Glomerular visceral epithelial cell (primary cell): ENCODE measurements at regions not wholly inside any gene's neighbourhood (a gene's known extent, or its start where the extent isn't known, plus 50 kb on each side); places are given as distances from the start of the nearest gene placed in this dataset.

Source experiments
- DNase-seq: peaks from one replicate; pipeline ENCODE4 v3.0.0-alpha.2; 2016; ENCODE audit errors: extremely low spot score

DNA sequence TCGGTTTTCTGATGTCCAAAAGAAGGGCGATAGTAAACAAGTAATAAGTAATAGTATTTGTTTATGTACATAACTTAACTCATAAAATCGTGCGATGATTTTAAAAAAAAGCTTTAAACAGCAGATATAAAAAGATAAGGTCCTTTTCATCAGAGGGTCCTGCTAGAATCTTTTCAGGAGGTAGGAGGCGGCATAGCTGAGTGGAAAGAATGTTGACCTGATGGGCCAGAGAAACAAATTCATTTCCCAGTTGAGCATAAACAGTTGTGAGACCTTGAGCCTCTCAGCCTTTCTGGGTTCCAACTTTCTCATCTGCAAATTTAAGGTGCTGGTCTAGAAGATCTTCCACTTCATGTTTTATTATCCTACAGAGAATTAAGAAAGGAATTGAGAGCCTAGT is 173.5 kb downstream of the LACC1 start:
- DNase-seq = no peak

- DNase-seq = no peak
Measured at GRCh38 chr13:44054525-44054924, 174.8 kb downstream of the LACC1 start.

GRCh38 chr13:44055681-44056080 is 176.0 kb downstream of the LACC1 start:
- DNase-seq = peak; percentile 30

DNA sequence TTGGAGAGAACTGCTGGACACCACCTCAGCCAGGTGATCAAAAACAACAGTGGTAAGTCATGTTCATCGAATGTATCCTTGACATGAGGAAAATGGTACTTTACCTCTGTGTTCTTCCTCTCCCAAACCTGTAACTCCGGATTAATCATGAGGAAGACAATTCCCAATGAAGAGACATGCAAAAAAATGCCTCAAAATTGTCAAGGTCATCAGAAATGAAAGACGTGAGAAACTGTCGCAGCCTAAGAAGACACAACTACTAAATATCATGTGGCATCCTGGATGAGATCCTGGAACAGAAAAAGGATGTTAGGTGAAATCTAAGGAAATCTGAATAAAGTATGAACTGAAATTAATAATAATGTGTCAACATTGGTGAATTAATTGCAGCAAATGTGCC is 178.4 kb downstream of the LACC1 start:
- DNase-seq = no peak

DNA sequence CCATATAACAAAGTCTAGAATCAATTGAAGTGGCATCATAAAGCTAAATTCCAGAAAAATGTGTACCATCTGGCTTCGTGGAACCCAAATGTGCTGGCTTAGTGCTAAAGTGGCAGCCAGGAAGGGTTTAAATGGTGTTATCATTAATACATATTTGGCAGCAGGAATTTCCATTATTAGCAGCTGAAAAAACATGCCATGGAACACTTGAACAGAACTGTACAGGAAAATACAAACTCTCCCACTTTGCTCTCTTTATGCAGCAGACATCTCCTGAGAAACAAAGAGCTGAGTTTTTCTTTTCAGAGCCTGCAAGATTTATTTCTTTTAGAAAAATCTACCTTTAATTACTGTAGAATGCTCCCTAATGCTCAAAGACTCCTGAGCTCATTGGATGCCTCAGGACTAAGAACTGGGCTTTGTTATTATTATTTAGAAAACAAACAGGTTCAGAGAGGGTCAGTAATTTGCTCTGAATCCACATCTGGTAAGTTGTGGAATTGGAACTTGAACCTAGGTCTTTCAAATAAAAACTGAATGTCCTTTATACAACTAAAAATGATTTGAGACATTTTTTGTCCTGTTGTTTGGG is 179.0 kb downstream of the LACC1 start:
- DNase-seq = no peak

- no peak for DNase-seq
Measured at GRCh38 chr13:44061876-44062275, 182.2 kb downstream of the LACC1 start.

DNA sequence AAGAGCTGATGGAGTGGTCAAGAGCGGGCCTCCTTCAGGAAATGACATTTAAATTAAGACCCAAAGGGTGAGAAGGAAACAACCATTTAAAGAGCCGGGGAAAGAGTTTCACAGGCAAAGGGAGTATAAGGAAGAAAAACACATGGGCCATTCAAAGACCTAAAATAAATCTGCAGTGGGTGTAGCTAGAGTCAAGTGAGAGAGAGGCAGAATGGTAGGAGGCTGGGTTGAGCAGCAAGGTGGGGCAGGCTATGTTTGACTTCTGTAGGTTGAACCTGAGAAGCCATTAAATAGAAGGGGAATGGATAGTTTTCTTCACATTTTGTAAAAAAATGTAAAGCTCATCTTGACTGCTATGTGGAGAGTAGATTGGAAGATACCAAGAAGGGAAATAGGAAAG is 183.8 kb downstream of the LACC1 start:
- no peak for DNase-seq

GRCh38 chr13:44063881-44064280 is 184.2 kb downstream of the LACC1 start:
- no peak for DNase-seq

GRCh38 chr13:44064357-44064756 is 184.7 kb downstream of the LACC1 start:
- no peak for DNase-seq

DNA sequence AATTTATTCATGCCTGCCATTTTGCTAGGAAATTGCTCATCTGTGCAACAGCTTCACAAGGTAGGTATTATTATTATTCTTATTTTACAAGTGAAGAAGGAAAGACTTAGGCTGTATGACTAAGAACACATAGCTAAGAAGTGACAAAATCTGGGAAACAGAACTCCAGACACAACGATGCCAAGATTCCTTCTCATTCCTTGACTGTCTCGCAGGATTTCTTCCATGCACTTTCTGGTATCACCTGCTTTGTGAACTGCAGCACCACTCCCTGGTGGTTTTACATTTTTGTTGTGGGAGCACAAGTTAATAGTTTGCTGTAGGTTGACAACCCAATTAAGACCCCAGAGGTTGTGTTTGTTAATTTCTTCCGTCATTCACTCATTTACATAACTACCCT is 188.5 kb downstream of the LACC1 start:
- peak; percentile 32 for DNase-seq

DNA sequence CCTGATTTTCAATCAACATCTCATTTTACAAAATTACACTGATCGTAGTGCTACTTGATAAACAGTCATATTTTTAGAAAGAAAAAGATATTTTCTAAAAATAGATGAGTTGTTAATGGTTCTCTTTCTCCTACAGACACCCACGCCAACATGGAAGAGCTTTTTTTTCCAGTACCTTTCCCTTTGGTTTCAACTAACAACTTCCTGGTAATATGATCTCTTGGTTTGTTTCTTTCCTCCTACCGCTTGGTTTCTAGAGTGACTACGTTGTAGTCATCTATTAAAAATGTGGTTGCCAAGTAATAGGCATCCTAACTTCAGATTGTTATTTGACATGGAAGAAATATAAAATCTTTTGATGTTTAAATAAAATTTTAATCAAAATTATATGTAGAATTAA is 189.0 kb downstream of the LACC1 start:
- DNase-seq = peak; percentile 61

GRCh38 chr13:44072536-44072935 is 192.8 kb downstream of the LACC1 start:
- DNase-seq = no peak

- no peak for DNase-seq
Measured at GRCh38 chr13:44074611-44075010, 194.9 kb downstream of the LACC1 start.

DNA sequence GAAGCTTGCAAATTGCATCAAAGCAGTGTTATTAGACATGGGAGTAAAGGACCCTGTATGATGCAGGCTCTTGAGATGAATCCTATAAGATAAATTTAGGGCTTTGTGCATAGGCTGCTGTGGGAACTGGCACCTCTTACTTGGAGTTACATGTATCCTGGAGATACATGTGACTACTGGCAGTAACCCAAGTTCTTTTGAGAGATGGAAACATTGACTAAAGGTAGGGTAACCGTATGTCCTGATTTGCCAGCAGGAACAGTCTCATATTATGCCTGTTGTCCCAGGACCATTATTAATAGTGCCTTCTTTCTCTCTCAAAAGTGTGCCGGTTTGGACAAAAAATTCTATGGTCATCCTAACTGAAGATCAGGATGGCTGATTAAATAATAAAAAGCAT is 195.4 kb downstream of the LACC1 start:
- no peak for DNase-seq

DNA sequence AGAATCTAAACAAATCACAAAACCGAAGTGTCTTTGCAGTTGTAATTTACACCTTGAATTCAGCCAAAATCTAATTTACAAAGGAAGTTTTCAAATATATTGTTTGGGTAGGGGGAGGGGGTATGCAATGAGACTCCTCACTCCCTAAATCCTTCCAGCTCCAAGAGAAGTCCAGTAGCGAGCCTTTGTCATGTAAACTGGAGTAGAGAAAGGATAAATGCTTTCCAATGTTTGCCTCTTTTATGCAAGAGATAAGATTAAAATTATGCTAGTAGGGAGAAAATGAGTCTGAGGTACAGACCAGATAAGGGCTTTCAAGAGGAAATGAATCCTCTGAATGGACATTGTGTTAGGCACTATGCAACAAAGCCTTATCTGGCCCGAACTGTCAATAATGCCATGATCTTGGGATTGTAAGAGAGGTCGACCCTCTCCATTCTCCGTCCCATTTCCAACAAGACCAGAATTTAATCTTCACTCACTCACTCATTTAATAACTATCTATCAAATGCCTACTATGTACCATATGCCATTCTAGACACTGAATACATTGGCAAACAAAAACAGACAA is 199.2 kb downstream of the LACC1 start:
- DNase-seq = no peak

DNA sequence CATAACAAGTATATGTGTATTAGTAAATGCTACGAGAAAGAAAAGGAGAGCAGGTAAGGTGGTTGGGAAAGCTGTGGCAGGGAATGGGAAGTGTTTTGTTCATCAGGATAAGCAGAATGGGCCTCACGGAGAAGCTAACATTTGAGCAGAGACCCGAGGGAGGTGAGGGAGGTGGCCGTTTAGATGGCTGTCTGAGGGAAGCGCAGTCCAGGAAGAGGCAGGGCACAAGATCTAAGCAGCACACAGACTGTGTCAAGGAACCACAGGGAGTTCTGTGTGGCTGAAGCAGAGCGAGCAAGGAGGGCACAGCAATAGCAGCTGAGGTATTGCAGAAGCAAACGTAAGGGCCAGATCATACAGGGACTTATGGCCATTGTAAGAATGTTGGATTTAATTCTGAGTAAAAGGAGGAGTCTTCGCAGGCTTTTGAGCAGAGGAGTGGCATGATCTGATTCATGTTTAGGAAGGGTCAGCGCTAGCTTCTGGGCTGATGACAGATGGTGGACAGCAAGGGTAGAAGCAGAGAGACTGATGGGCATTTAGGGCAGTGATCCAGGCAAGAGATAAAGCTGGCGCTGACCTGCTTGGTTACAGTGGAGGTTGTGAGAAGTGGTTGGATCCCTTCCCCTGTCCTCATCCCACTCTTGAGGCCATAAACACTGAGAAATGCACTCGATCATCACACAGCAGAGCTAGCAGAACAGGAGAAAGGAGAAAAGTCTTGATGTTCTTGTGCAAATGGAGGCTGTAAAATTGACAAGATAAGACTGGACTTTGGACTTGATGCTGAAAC is 199.9 kb downstream of the LACC1 start:
- DNase-seq = no peak

DNA sequence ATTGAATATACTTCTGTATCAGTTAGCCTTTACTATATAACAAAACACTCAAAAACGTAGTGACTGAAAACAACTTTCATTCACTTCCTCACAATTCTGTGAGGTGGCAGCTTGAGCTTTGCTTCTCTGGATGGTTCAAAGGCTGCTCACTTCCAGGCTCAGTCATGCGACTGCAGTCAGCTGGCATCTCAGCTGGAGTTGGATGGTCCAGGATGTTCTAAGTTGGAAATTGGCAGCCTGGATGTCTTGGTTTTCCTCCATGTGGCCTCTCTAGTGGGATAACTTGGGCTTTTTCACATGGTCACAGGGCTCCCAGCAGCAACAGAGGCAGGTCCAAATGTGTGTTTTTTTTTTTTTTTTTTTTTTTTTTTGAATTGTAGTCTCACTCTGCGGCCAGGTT is 204.4 kb downstream of the LACC1 start:
- no peak for DNase-seq

- DNase-seq = no peak
Measured at GRCh38 chr13:44086389-44086788, 206.7 kb downstream of the LACC1 start.

DNA sequence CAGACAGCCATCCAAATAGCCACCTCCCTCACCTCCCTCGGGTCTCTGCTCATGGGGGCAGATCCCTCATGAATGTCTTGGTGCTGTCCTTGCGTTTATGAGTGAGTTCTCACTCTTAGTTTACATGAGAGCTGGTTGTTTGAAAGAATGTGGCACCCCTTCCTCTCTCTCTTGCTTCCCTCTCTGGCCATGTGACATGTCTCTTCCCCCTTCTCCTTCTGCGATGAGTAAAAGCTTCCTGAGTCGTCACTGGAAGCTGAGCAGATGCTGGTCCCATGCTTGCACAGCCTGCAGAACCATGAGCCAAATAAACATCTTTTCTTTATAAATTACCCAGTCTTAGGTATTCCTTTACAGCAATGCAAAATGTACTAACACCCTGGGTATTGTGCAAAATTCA is 208.7 kb downstream of the LACC1 start:
- no peak for DNase-seq

- no peak for DNase-seq
Measured at GRCh38 chr13:44088991-44089413, 209.3 kb downstream of the LACC1 start.

- DNase-seq = no peak
Measured at GRCh38 chr13:44089452-44089851, 209.7 kb downstream of the LACC1 start.

DNA sequence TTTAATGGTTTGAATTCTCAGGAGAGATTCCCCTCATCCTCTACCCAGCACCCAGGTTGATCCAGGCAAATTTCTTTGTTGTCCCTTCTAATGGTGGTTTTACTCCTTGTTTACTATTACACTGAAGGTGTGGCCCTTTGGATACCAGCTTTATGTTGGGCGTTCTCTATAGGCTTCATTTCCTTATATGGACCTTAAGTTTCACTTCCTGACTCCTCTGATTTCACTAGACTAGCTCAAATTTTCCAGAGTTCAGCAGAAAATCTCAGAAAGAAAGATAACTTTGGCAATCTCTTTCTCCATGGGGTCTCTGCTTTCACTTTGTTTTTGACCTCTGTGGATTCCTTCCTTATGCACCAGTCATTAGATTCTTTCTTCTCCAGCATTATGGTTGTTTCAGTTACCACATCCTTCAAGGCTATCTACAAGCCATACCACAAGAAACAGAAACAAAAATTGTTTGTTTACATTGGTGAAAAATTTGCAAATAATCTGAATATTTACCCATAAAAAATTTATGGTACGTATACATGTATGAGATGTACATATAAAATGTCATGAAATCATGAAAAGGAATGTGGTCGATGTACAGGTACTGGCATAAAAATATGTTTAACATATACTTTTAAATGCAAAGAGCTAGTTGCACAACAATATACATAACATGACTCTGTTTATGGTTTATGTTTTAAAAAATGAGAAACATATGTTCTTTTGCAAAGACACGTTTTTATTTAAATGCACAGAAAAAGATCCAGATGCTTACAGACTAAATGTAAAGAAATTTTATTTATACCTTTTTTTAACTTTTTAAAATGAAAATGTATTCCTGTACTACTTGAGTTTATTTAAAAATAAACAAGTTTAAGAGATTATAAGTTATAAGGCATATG is 212.6 kb downstream of the LACC1 start:
- DNase-seq = no peak
